ENCODE measurements at regions not wholly inside any gene's neighbourhood (a gene's known extent, or its start where the extent isn't known, plus 50 kb on each side); places are given as distances from the start of the nearest gene placed in this dataset.

- peak; percentile 58; the same call in 2 of the 3 replicates for ATAC-seq
- TF ChIP-seq SNAI2 (CRISPR knock-in tag; IDR thresholded peaks at IDR 0.05) (no peak), PATZ1 (CRISPR knock-in tag; IDR thresholded peaks at IDR 0.05; ENCODE audit: borderline replicate concordance) (no peak), ISL1 (CRISPR knock-in tag; IDR thresholded peaks at IDR 0.05) (0 out of 2 replicates have a peak, but pooled peaks have one; percentile 19), TSHZ2 (CRISPR knock-in tag; IDR thresholded peaks at IDR 0.05) (no peak)
Observed at GRCh38 chr3:106208967-106209366, 340.2 kb upstream of the CBLB start.

- TF ChIP-seq ARNTL (CRISPR knock-in tag; IDR thresholded peaks at IDR 0.05; ENCODE audit: borderline replicate concordance, low read depth) (no peak), SNAI2 (CRISPR knock-in tag; IDR thresholded peaks at IDR 0.05) (no peak), ZNF70 (CRISPR knock-in tag; IDR thresholded peaks at IDR 0.05) (no peak), ISL1 (CRISPR knock-in tag; IDR thresholded peaks at IDR 0.05) (no peak), OSR1 (CRISPR knock-in tag; IDR thresholded peaks at IDR 0.05) (no peak), ESRRG (CRISPR knock-in tag; IDR thresholded peaks at IDR 0.05) (no peak)
- ATAC-seq: no peak
Observed at GRCh38 chr3:106209482-106209881, 340.7 kb upstream of the CBLB start.

GRCh38 chr3:106210923-106211322, 342.1 kb upstream of the CBLB start:
- ATAC-seq: no peak
- TF ChIP-seq TSHZ2 (CRISPR knock-in tag; IDR thresholded peaks at IDR 0.05): no peak
- TF ChIP-seq ZC3H10 (CRISPR knock-in tag; IDR thresholded peaks at IDR 0.05): no peak
- no peak for TF ChIP-seq BACH2 (CRISPR knock-in tag; IDR thresholded peaks at IDR 0.05; ENCODE audit: borderline replicate concordance)
- TF ChIP-seq ZNF565 (CRISPR knock-in tag; conservative IDR thresholded peaks at IDR 0.05; ENCODE audit: low read depth): no peak
- TF ChIP-seq ARNTL (CRISPR knock-in tag; IDR thresholded peaks at IDR 0.05; ENCODE audit: borderline replicate concordance, low read depth): no peak
- TF ChIP-seq CREB5 (CRISPR knock-in tag; IDR thresholded peaks at IDR 0.05; ENCODE audit: low read depth): no peak

GRCh38 chr3:106212665-106213222, 343.9 kb upstream of the CBLB start:
- no peak for TF ChIP-seq GLIS3 (CRISPR knock-in tag; IDR thresholded peaks at IDR 0.05)
- no peak for TF ChIP-seq ZFP3 (CRISPR knock-in tag; IDR thresholded peaks at IDR 0.05)
- no peak for TF ChIP-seq TOX (CRISPR knock-in tag; IDR thresholded peaks at IDR 0.05; ENCODE audit: borderline replicate concordance)
- no peak for TF ChIP-seq ARNTL (CRISPR knock-in tag; IDR thresholded peaks at IDR 0.05; ENCODE audit: borderline replicate concordance, low read depth)
- no peak for TF ChIP-seq TCF4 (CRISPR knock-in tag; IDR thresholded peaks at IDR 0.05; ENCODE audit: borderline replicate concordance)
- TF ChIP-seq TSHZ2 (CRISPR knock-in tag; IDR thresholded peaks at IDR 0.05): no peak
- no peak for TF ChIP-seq OSR1 (CRISPR knock-in tag; IDR thresholded peaks at IDR 0.05)
- no peak for TF ChIP-seq SNAI2 (CRISPR knock-in tag; IDR thresholded peaks at IDR 0.05)
- no peak for TF ChIP-seq ZC3H10 (CRISPR knock-in tag; IDR thresholded peaks at IDR 0.05)
- no peak for TF ChIP-seq ESRRG (CRISPR knock-in tag; IDR thresholded peaks at IDR 0.05)
- ATAC-seq: no peak

All from SK-N-SH treated with all-trans-retinoic acid at 6 μM for 48 hours (cell line).